ENCODE measurements at regions not wholly inside any gene's neighbourhood (a gene's known extent, or its start where the extent isn't known, plus 50 kb on each side); places are given as distances from the start of the nearest gene placed in this dataset.

DNA sequence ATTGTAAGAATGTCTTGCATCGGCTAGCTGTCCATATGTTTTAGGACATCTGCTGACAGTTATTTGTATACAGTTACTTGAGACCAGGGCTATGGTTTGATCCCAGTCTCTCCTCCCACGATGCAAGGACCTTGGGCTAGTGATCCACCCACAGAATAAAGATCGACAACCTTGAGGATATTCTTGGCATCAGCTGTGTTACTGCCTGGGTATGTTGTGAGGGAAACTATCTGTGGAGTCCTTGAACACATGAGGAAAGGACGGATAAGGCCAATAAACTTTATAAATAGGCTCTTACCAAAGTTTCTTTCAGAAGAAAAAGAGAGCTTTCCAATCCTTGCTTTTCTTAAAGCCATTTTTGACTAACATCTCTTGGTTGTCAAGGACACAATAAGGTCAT lies 70.8 kb upstream of the HEY2 start:
- TF ChIP-seq, protein P1, sequence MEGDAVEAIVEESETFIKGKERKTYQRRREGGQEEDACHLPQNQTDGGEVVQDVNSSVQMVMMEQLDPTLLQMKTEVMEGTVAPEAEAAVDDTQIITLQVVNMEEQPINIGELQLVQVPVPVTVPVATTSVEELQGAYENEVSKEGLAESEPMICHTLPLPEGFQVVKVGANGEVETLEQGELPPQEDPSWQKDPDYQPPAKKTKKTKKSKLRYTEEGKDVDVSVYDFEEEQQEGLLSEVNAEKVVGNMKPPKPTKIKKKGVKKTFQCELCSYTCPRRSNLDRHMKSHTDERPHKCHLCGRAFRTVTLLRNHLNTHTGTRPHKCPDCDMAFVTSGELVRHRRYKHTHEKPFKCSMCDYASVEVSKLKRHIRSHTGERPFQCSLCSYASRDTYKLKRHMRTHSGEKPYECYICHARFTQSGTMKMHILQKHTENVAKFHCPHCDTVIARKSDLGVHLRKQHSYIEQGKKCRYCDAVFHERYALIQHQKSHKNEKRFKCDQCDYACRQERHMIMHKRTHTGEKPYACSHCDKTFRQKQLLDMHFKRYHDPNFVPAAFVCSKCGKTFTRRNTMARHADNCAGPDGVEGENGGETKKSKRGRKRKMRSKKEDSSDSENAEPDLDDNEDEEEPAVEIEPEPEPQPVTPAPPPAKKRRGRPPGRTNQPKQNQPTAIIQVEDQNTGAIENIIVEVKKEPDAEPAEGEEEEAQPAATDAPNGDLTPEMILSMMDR (IDR thresholded peaks at IDR 0.05; ENCODE audit: low read depth, low read length), result no peak
- TF ChIP-seq EZH2phosphoT487 (IDR thresholded peaks at IDR 0.05; ENCODE audit: low read depth), result no peak

Data from OCI-LY3 (cell line).